NCI-H2196 treated with DMSO at 0.1 percent for 48 hours (cell line): ENCODE measurements at regions not wholly inside any gene's neighbourhood (a gene's known extent, or its start where the extent isn't known, plus 50 kb on each side); places are given as distances from the start of the nearest gene placed in this dataset.

ENCODE experiments used
- DNase-seq: peaks from one replicate; lab custom pipeline; 2025; ENCODE audit not compliant: unreplicated experiment; lab: John Stamatoyannopoulos, UW

GRCh38 chr4:11484531-11484930 is 55.8 kb upstream of the HS3ST1 start:
- no peak for DNase-seq

GRCh38 chr4:11483046-11483445 is 54.4 kb upstream of the HS3ST1 start:
- DNase-seq, result no peak

GRCh38 chr4:11480683-11481082 is 52.0 kb upstream of the HS3ST1 start:
- no peak for DNase-seq
